GM12878 (cell line): ENCODE measurements at regions not wholly inside any gene's neighbourhood (a gene's known extent, or its start where the extent isn't known, plus 50 kb on each side); places are given as distances from the start of the nearest gene placed in this dataset.

Experiments used
- ATAC-seq: fragments of 200-7000 bp; cut with Tn5 transposase; 3 replicates; pipeline ENCODE4 v1.9.1; 2020; ENCODE audit warnings: mild to moderate bottlenecking, moderate library complexity
- BruUV-seq: library from RNA; stranded (reverse); fragments of 400-500 nt; replicated peaks from 2 replicates; lab custom pipeline; 2021; lab: Mats Ljungman, UMichigan
- CTCF ChIA-PET: fragments of 300-600 bp; sonication (Branson Sonifier 250); formaldehyde crosslinking; extraction: SDS; loops from one replicate; lab custom pipeline; 2021; ENCODE audit warnings: inconsistent platforms; lab: Yijun Ruan, JAX
- POLR2A ChIA-PET: fragments of 350-600 bp; formaldehyde crosslinking; extraction: SDS; loops from one replicate; lab custom pipeline; 2021; ENCODE audit warnings: inconsistent platforms; lab: Charles Lee
- RAD21 ChIA-PET: fragments of 300-600 bp; sonication (Branson Sonifier 250); formaldehyde crosslinking; loops from one replicate; lab custom pipeline; 2023; ENCODE audit warnings: antibody characterized with exemption; ENCODE audit not compliant: unreplicated experiment; lab: Charles Lee
- SMC1A ChIA-PET: fragments of 300-600 bp; sonication (Branson Sonifier 250); formaldehyde crosslinking; loops from one replicate; lab custom pipeline; 2023; ENCODE audit not compliant: unreplicated experiment, uncharacterized antibody; lab: Charles Lee
- DNase-seq: peaks from one replicate; pipeline ENCODE4 v3.0.0-alpha.2; 2011; ENCODE audit warnings: low read depth, low spot score
- FAIRE-seq: peaks from 3 replicates; lab custom pipeline; 2011; peaks lifted over from hg19 to GRCh38; lab: Jason Lieb, UNC
- H2AFZ ChIP-seq: 2 replicates; pipeline ENCODE4 v1.6.0; 2011; ENCODE audit warnings: low read depth, low read length, control low read depth; ENCODE audit not compliant: control insufficient read depth
- H3K27ac ChIP-seq: 2 replicates; pipeline ENCODE4 v1.5.1; 2011; ENCODE audit warnings: control low read depth; ENCODE audit not compliant: control insufficient read depth, insufficient read depth
- H3K27me3 ChIP-seq, 2 experiments: replicated peaks in 1 of 2; 2 replicates each; pipeline versions ENCODE4 v1.6.0 to v1.6.1; 2011; ENCODE audit warnings: low read length in 1 of 2; ENCODE audit not compliant: control insufficient read depth in 2 of 2, insufficient read depth in 2 of 2
- H3K36me3 ChIP-seq, 2 experiments: 2 replicates each; pipeline ENCODE4 v1.5.1; 2011; ENCODE audit warnings: low read length in 1 of 2; ENCODE audit not compliant: control insufficient read depth in 2 of 2, insufficient read depth in 2 of 2
- H3K4me1 ChIP-seq: 2 replicates; pipeline ENCODE4 v1.6.1; 2011; ENCODE audit warnings: mild to moderate bottlenecking, low read length, moderate library complexity, mixed read lengths; ENCODE audit not compliant: control insufficient read depth, insufficient read depth
- H3K4me2 ChIP-seq: 2 replicates; pipeline ENCODE4 v1.6.0; 2011; ENCODE audit warnings: control low read depth; ENCODE audit not compliant: control insufficient read depth, insufficient read depth
- H3K4me3 ChIP-seq: fragments of 200-600 bp; sonication (generic); 2 replicates; pipeline ENCODE4 v1.5.1; 2016
- H3K79me2 ChIP-seq: 2 replicates; pipeline ENCODE4 v1.6.0; 2011; ENCODE audit warnings: low read length; ENCODE audit not compliant: control insufficient read depth, insufficient read depth
- H3K9ac ChIP-seq: 2 replicates; pipeline ENCODE4 v1.8.0; 2011; ENCODE audit warnings: low read length, control low read depth, mixed read lengths; ENCODE audit not compliant: control insufficient read depth, insufficient read depth
- H3K9me3 ChIP-seq: replicated peaks from 3 replicates; pipeline ENCODE4 v1.5.1; 2011; ENCODE audit warnings: mild to moderate bottlenecking, low read length; ENCODE audit not compliant: control insufficient read depth, insufficient read depth
- H4K20me1 ChIP-seq: 2 replicates; pipeline ENCODE4 v1.6.0; 2011; ENCODE audit not compliant: control insufficient read depth, insufficient read depth
- BRCA1 ChIP-seq: IDR thresholded peaks from 2 replicates; pipeline ENCODE4 v1.6.1; 2011; ENCODE audit warnings: low read depth, low read length, improper control_type of control experiment
- CREM ChIP-seq: IDR thresholded peaks from 2 replicates; pipeline ENCODE4 v1.6.1; 2014; ENCODE audit warnings: antibody characterized with exemption, low read depth
- E2F8 ChIP-seq: fragments of 450-650 bp; IDR thresholded peaks from 2 replicates; pipeline ENCODE4 v1.6.1; 2018; ENCODE audit warnings: mild to moderate bottlenecking, low read depth, moderate library complexity; ENCODE audit not compliant: partially characterized antibody
- E4F1 ChIP-seq: fragments of 450-650 bp; IDR thresholded peaks from 2 replicates; pipeline ENCODE4 v1.6.1; 2018; ENCODE audit warnings: borderline replicate concordance, mild to moderate bottlenecking; ENCODE audit not compliant: partially characterized antibody
- EGR1 ChIP-seq, 2 experiments: IDR thresholded peaks; 1 replicate in 1 of 2; 2 replicates in 1 of 2; pipeline ENCODE4 v1.6.1; 2011 to 2012; ENCODE audit warnings: low read depth in 2 of 2, low read length in 2 of 2, borderline replicate concordance in 1 of 2, mild to moderate bottlenecking in 1 of 2, moderate library complexity in 1 of 2
- ETV6 ChIP-seq, 2 experiments: fragments of 450-650 bp in 1 of 2; IDR thresholded peaks in 1 of 2; conservative IDR thresholded peaks in 1 of 2; 2 replicates each; pipeline ENCODE4 v1.6.1; 2014; ENCODE audit warnings: antibody characterized with exemption in 1 of 2, borderline replicate concordance in 1 of 2, low read depth in 1 of 2, mild to moderate bottlenecking in 1 of 2, moderate library complexity in 1 of 2
- GATAD2B ChIP-seq: fragments of 450-650 bp; conservative IDR thresholded peaks from 2 replicates; pipeline ENCODE4 v1.6.1; 2017; ENCODE audit warnings: low read depth, mild to moderate bottlenecking, moderate library complexity
- HDAC6 ChIP-seq: fragments of 200-600 bp; sonication (generic); IDR thresholded peaks from one replicate; pipeline ENCODE4 v1.8.0; 2017; ENCODE audit warnings: antibody characterized with exemption; ENCODE audit not compliant: unreplicated experiment
- KDM1A ChIP-seq: fragments of 200-600 bp; sonication (generic); IDR thresholded peaks from 2 replicates; pipeline ENCODE4 v1.6.1; 2016; ENCODE audit warnings: borderline replicate concordance
- LARP7 ChIP-seq: fragments of 450-650 bp; IDR thresholded peaks from 2 replicates; pipeline ENCODE4 v1.6.1; 2017; ENCODE audit warnings: mild to moderate bottlenecking
- NBN ChIP-seq: fragments of 450-650 bp; IDR thresholded peaks from 2 replicates; pipeline ENCODE4 v1.6.1; 2016
- NFYB ChIP-seq: IDR thresholded peaks from 2 replicates; pipeline ENCODE4 v1.6.1; 2011; ENCODE audit warnings: low read depth, mild to moderate bottlenecking, low read length, improper control_type of control experiment, moderate library complexity; ENCODE audit not compliant: insufficient read depth
- NR2F1 ChIP-seq: fragments of 450-650 bp; conservative IDR thresholded peaks from 2 replicates; pipeline ENCODE4 v1.6.1; 2017; ENCODE audit warnings: mild to moderate bottlenecking
- SMAD1 ChIP-seq: fragments of 450-650 bp; IDR thresholded peaks from 2 replicates; pipeline ENCODE4 v1.6.1; 2018; ENCODE audit warnings: mild to moderate bottlenecking, low read depth; ENCODE audit not compliant: partially characterized antibody
- SMAD5 ChIP-seq: IDR thresholded peaks from 2 replicates; pipeline ENCODE4 v1.6.1; 2016; ENCODE audit warnings: antibody characterized with exemption, low read depth
- YY1 ChIP-seq: IDR thresholded peaks from 2 replicates; pipeline ENCODE4 v1.6.1; 2011; ENCODE audit warnings: low read depth, mild to moderate bottlenecking, low read length
- WGBS: methylation state at CpG from one replicate; pipeline ENCODE4 v1.1.6; 2016; ENCODE audit warnings: low lambda C conversion rate; ENCODE audit not compliant: insufficient replicate concordance, insufficient coverage; ENCODE audit errors: missing lambda C conversion rate; 5-methylcytosine and 5-hydroxymethylcytosine counted together
- in situ Hi-C: fragments of 300-500 bp; cut with MboI; formaldehyde crosslinking; loops from 9 replicates; pipeline ENCODE4 v1.14.3; 2018; ENCODE audit warnings: mixed read lengths
- intact Hi-C: fragments of 100-400 bp; cut with micrococcal nuclease; formaldehyde crosslinking; loops from one replicate; pipeline ENCODE4 v1.14.2; 2022; ENCODE audit not compliant: unreplicated experiment
- TF ChIP-seq, protein P1 (sequence below): fragments of 450-650 bp; formaldehyde crosslinking; IDR thresholded peaks from 2 replicates; pipeline ENCODE4 v1.4.0; 2020; ENCODE audit warnings: mild to moderate bottlenecking, moderate library complexity

DNA sequence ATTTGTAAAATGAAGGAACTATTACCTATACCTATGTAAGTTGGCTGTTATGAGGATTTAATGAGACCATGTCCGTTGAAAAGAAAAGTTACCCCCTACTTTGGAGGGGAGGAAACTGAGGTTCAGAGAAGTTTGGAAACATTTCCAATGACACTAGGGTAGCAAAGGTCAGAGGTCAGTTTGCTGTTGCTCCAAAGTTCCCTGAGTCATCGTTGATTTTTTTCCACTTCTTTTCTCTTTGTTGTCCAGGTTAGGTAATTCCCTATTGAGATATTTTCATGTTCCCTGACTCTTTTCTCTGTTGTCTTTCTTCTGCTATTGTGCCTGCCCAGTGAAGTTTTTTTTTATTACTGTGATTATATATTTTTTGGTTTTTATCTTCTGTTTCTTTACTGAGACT lies 213.8 kb upstream of the C1orf174 start:
- RAD21 ChIA-PET = no interaction called here
- Histone ChIP-seq H3K4me1 (no peaks in the 10 kb centered on the region), H3K9ac (no peak overlapping the region), H3K27me3 (no peaks in the 10 kb centered on the region), H3K9me3 (no peaks in the 10 kb centered on the region), H3K4me3 (no peak overlapping the region), H2AFZ (no peak overlapping the region), H3K27ac (no peak overlapping the region), H3K4me2 (no peak overlapping the region), H4K20me1 (no peaks in the 10 kb centered on the region), H3K36me3 (no peaks in the 10 kb centered on the region), H3K79me2 (no peaks in the 10 kb centered on the region)
- FAIRE-seq (no peak), DNase-seq (no peak), ATAC-seq (no peak)
- intact Hi-C loops = no loop called here
- in situ Hi-C loops = no loop called here
- CTCF ChIA-PET = no interaction called here
- BruUV-seq = no TSS peak
- POLR2A ChIA-PET = no interaction called here
- WGBS = 0% methylated on average over 2 of the region's 2 CpGs
- SMC1A ChIA-PET = no interaction called here
- TF ChIP-seq SMAD5 = no peak
- no peak for TF ChIP-seq HDAC6
- TF ChIP-seq ETV6 (conservative IDR thresholded peaks at IDR 0.05 in 1 of 2, IDR thresholded peaks at IDR 0.05 in 1 of 2; ENCODE audit: borderline replicate concordance in 1 of 2, low read depth in 1 of 2) = no peak
- TF ChIP-seq LARP7 = no peak
- no peak for TF ChIP-seq NR2F1
- no peak for TF ChIP-seq E2F8
- no peak for TF ChIP-seq SMAD1
- TF ChIP-seq EGR1 (IDR thresholded peaks at IDR 0.05; ENCODE audit: borderline replicate concordance in 1 of 2, low read depth in 2 of 2, low read length in 2 of 2) = no peak
- no peak for TF ChIP-seq NFYB
- TF ChIP-seq, protein P1, sequence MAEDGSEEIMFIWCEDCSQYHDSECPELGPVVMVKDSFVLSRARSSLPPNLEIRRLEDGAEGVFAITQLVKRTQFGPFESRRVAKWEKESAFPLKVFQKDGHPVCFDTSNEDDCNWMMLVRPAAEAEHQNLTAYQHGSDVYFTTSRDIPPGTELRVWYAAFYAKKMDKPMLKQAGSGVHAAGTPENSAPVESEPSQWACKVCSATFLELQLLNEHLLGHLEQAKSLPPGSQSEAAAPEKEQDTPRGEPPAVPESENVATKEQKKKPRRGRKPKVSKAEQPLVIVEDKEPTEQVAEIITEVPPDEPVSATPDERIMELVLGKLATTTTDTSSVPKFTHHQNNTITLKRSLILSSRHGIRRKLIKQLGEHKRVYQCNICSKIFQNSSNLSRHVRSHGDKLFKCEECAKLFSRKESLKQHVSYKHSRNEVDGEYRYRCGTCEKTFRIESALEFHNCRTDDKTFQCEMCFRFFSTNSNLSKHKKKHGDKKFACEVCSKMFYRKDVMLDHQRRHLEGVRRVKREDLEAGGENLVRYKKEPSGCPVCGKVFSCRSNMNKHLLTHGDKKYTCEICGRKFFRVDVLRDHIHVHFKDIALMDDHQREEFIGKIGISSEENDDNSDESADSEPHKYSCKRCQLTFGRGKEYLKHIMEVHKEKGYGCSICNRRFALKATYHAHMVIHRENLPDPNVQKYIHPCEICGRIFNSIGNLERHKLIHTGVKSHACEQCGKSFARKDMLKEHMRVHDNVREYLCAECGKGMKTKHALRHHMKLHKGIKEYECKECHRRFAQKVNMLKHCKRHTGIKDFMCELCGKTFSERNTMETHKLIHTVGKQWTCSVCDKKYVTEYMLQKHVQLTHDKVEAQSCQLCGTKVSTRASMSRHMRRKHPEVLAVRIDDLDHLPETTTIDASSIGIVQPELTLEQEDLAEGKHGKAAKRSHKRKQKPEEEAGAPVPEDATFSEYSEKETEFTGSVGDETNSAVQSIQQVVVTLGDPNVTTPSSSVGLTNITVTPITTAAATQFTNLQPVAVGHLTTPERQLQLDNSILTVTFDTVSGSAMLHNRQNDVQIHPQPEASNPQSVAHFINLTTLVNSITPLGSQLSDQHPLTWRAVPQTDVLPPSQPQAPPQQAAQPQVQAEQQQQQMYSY (CRISPR knock-in tag) = no peak
- no peak for TF ChIP-seq KDM1A
- TF ChIP-seq NBN = no peak
- TF ChIP-seq E4F1 = no peak
- no peak for TF ChIP-seq YY1
- no peak for TF ChIP-seq BRCA1
- no peak for TF ChIP-seq CREM
- TF ChIP-seq GATAD2B = no peak
